ENCODE measurements at regions not wholly inside any gene's neighbourhood (a gene's known extent, or its start where the extent isn't known, plus 50 kb on each side); places are given as distances from the start of the nearest gene placed in this dataset.

GRCh38 chr5:163293836-163294235, 143.6 kb upstream of the CCNG1 start:
- no peaks in the 10 kb centered on the region for H3K4me1 ChIP-seq
- H3K27me3 ChIP-seq, result no peaks in the 10 kb centered on the region
- TF ChIP-seq CTCF (IDR thresholded peaks at IDR 0.05), result no peak
- no peak overlapping the region for H3K4me3 ChIP-seq
- H3K36me3 ChIP-seq, result no peaks in the 10 kb centered on the region
- DNase-seq (ENCODE audit: low spot score), result no peak
- H3K27ac ChIP-seq, result no peak overlapping the region
- H3K9me3 ChIP-seq, result no peaks in the 10 kb centered on the region

GRCh38 chr5:163303718-163304117, 133.7 kb upstream of the CCNG1 start:
- H3K9me3 ChIP-seq, result no peaks in the 10 kb centered on the region
- H3K4me1 ChIP-seq, result no peaks in the 10 kb centered on the region
- no peaks in the 10 kb centered on the region for H3K36me3 ChIP-seq
- DNase-seq (ENCODE audit: low spot score), result no peak
- no peak for TF ChIP-seq CTCF (IDR thresholded peaks at IDR 0.05)
- H3K27ac ChIP-seq, result no peak overlapping the region
- no peaks in the 10 kb centered on the region for H3K27me3 ChIP-seq
- no peak overlapping the region for H3K4me3 ChIP-seq

GRCh38 chr5:163305655-163306054, 131.7 kb upstream of the CCNG1 start:
- no peak for TF ChIP-seq CTCF (IDR thresholded peaks at IDR 0.05)

GRCh38 chr5:163306421-163306820, 131.0 kb upstream of the CCNG1 start:
- no peak overlapping the region for H3K27ac ChIP-seq
- DNase-seq (ENCODE audit: low spot score), result no peak
- TF ChIP-seq CTCF (IDR thresholded peaks at IDR 0.05), result no peak
- no peaks in the 10 kb centered on the region for H3K4me1 ChIP-seq
- no peak overlapping the region for H3K4me3 ChIP-seq
- H3K36me3 ChIP-seq, result no peaks in the 10 kb centered on the region
- H3K9me3 ChIP-seq, result no peaks in the 10 kb centered on the region
- H3K27me3 ChIP-seq, result no peaks in the 10 kb centered on the region

More at GRCh38 chr5:163305655-163306054, 131.7 kb upstream of the CCNG1 start:
- Histone ChIP-seq H3K4me3 (no peak overlapping the region), H3K27me3 (no peaks in the 10 kb centered on the region), H3K4me1 (no peaks in the 10 kb centered on the region), H3K36me3 (no peaks in the 10 kb centered on the region), H3K27ac (no peak overlapping the region), H3K9me3 (no peaks in the 10 kb centered on the region)
- DNase-seq (ENCODE audit: low spot score), result no peak

- H3K4me3 ChIP-seq, result no peak overlapping the region
- H3K36me3 ChIP-seq, result no peaks in the 10 kb centered on the region
- peaks cover 0 to 14% of the 10 kb centered on the region in 2 donors for H3K9me3 ChIP-seq
- DNase-seq (ENCODE audit: low spot score), result no peak
- no peaks in the 10 kb centered on the region for H3K4me1 ChIP-seq
- no peak overlapping the region for H3K27ac ChIP-seq
- no peaks in the 10 kb centered on the region for H3K27me3 ChIP-seq
- no peak for TF ChIP-seq CTCF (IDR thresholded peaks at IDR 0.05)
Observed at GRCh38 chr5:163309914-163310313, 127.5 kb upstream of the CCNG1 start.

- no peak for DNase-seq (ENCODE audit: low spot score)
- Histone ChIP-seq H3K4me3 (no peak overlapping the region), H3K4me1 (no peaks in the 10 kb centered on the region), H3K27me3 (no peaks in the 10 kb centered on the region), H3K27ac (no peak overlapping the region), H3K36me3 (no peaks in the 10 kb centered on the region), H3K9me3 (peaks cover 0 to 14% of the 10 kb centered on the region in 2 donors)
- no peak for TF ChIP-seq CTCF (IDR thresholded peaks at IDR 0.05)
Observed at GRCh38 chr5:163310997-163311396, 126.4 kb upstream of the CCNG1 start.
